ENCODE measurements at regions not wholly inside any gene's neighbourhood (a gene's known extent, or its start where the extent isn't known, plus 50 kb on each side); places are given as distances from the start of the nearest gene placed in this dataset.

DNA sequence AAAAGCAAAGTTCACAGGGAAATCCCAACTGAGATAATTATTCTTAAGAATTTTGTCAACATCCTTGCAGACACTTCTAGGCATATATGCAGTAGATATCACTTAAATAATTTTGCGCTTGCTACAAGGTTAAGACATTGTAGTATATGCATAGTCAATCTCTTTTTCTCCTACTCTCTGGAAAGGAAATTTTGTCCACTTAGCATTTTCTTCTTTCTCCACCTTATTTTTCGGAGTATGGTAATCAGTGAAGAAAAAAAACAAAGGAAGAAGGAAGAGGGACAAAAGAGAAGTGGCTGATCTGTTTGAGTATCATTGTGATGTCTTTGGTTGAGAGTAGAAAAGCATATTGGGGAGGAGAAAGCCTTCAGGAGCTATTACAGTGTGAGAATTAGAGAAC, 104.6 kb downstream of the LACC1 start:
- H3K4me3 ChIP-seq (ENCODE audit: low read length): no peak overlapping the region
- TF ChIP-seq CTCF (IDR thresholded peaks at IDR 0.05): no peak
- H3K36me3 ChIP-seq (ENCODE audit: control insufficient read depth, insufficient read depth, low read length): no peaks in the 10 kb centered on the region
- no peak overlapping the region for H3K27ac ChIP-seq (ENCODE audit: low read length)
- intact Hi-C loops (cut with micrococcal nuclease): no loop called here
- no peaks in the 10 kb centered on the region for H3K4me1 Mint-ChIP-seq
- H3K27ac Mint-ChIP-seq: no peak overlapping the region
- no peak for ATAC-seq
- WGBS (ENCODE audit: insufficient coverage): 83% methylated on average over 1 of the region's 2 CpGs
- no peak for DNase-seq
- H3K4me3 Mint-ChIP-seq: no peak overlapping the region
- H3K27me3 Mint-ChIP-seq (ENCODE audit: low read depth in 2 of 2): no peaks in the 10 kb centered on the region
- H3K9me3 Mint-ChIP-seq: no peaks in the 10 kb centered on the region
- no peaks in the 10 kb centered on the region for H3K4me1 ChIP-seq (ENCODE audit: control insufficient read depth, insufficient read depth, low read length)
- H3K27me3 ChIP-seq (ENCODE audit: control insufficient read depth, insufficient read depth, low read length): no peaks in the 10 kb centered on the region
- H3K9me3 ChIP-seq (ENCODE audit: control insufficient read depth, insufficient read depth, low read length): no peaks in the 10 kb centered on the region
- no peaks in the 10 kb centered on the region for H3K36me3 Mint-ChIP-seq

DNA sequence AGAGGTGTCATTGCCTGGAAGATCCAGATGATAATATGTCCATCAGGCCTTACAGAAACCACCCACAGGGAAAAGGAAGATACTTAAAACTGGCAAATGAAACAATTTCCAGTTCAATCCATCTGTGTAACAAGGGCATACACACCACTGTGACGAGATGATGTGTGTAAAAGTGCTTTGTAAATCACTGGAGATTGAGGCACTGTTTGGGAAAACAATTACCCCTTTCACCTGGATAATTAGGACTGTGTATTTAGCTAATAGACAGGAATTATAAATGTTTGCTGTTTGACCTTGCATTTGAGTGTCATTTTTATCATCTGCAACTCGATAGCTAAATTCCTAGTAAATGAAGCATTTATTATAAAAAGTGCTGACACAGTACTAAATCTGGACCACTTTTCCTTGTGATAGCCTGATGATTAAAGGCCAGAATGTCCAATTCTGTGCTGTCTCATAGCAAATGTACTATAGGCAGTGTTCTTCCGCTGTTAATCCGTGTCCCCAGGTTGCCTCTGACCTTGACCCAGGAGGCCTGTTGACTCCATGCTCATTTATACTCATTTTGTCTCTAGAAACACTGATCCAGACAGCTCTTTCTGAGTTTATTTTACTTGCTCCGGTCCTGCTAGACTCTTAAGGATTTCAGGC, 105.8 kb downstream of the LACC1 start:
- no peak for ATAC-seq
- TF ChIP-seq CTCF (IDR thresholded peaks at IDR 0.05): no peak
- H3K9me3 ChIP-seq (ENCODE audit: control insufficient read depth, insufficient read depth, low read length): no peaks in the 10 kb centered on the region
- no peak overlapping the region for H3K27ac ChIP-seq (ENCODE audit: low read length)
- intact Hi-C loops (cut with micrococcal nuclease): no loop called here
- Mint-ChIP-seq H3K27ac (no peak overlapping the region), H3K9me3 (no peaks in the 10 kb centered on the region), H3K4me1 (no peaks in the 10 kb centered on the region), H3K36me3 (no peaks in the 10 kb centered on the region), H3K4me3 (no peak overlapping the region), H3K27me3 (ENCODE audit: low read depth in 2 of 2) (peaks cover 0 to 3% of the 10 kb centered on the region in 2 donors)
- H3K36me3 ChIP-seq (ENCODE audit: control insufficient read depth, insufficient read depth, low read length): no peaks in the 10 kb centered on the region
- no peak for DNase-seq
- H3K4me1 ChIP-seq (ENCODE audit: control insufficient read depth, insufficient read depth, low read length): no peaks in the 10 kb centered on the region
- WGBS (ENCODE audit: insufficient coverage): 92% methylated on average over 5 of the region's 5 CpGs
- H3K27me3 ChIP-seq (ENCODE audit: control insufficient read depth, insufficient read depth, low read length): no peaks in the 10 kb centered on the region
- H3K4me3 ChIP-seq (ENCODE audit: low read length): no peak overlapping the region

- no peak for ATAC-seq
- peaks cover 0 to 3% of the 10 kb centered on the region in 2 donors for H3K27me3 Mint-ChIP-seq (ENCODE audit: low read depth in 2 of 2)
- Histone ChIP-seq H3K27me3 (ENCODE audit: control insufficient read depth, insufficient read depth, low read length) (no peaks in the 10 kb centered on the region), H3K4me3 (ENCODE audit: low read length) (no peak overlapping the region), H3K27ac (ENCODE audit: low read length) (no peak overlapping the region), H3K4me1 (ENCODE audit: control insufficient read depth, insufficient read depth, low read length) (no peaks in the 10 kb centered on the region), H3K9me3 (ENCODE audit: control insufficient read depth, insufficient read depth, low read length) (no peaks in the 10 kb centered on the region), H3K36me3 (ENCODE audit: control insufficient read depth, insufficient read depth, low read length) (no peaks in the 10 kb centered on the region)
- 89% methylated on average over 3 of the region's 3 CpGs for WGBS (ENCODE audit: insufficient coverage)
- H3K27ac Mint-ChIP-seq: no peak overlapping the region
- no peak for DNase-seq
- no peak overlapping the region for H3K4me3 Mint-ChIP-seq
- H3K9me3 Mint-ChIP-seq: no peaks in the 10 kb centered on the region
- H3K36me3 Mint-ChIP-seq: no peaks in the 10 kb centered on the region
- no peak for TF ChIP-seq CTCF (IDR thresholded peaks at IDR 0.05)
- H3K4me1 Mint-ChIP-seq: no peaks in the 10 kb centered on the region
- intact Hi-C loops (cut with micrococcal nuclease): no loop called here
These were observed 106.8 kb downstream of the LACC1 start for GRCh38 chr13:43986421-43986981.

DNA sequence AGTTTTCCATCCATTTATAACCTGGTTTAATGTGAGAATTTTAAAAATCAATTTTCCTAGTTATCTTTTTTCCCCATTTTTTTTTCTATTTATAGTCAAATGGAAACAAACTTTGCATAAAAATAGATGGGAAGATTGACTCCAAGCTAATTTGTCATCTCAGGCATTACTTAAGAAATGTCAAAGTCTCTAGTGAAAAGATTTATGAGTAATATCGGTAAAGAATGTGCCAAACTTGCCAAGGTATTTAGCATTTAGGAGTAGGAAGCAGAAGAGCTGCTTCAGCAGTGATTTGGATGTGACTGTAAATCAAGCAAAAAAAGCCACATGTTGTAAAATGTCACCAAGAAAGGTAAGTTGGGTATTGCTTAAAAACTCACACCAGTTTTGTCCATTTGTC, 108.6 kb downstream of the LACC1 start:
- DNase-seq (no peak), ATAC-seq (no peak)
- no peaks in the 10 kb centered on the region for H3K9me3 Mint-ChIP-seq
- H3K4me1 Mint-ChIP-seq: no peaks in the 10 kb centered on the region
- Histone ChIP-seq H3K9me3 (ENCODE audit: control insufficient read depth, insufficient read depth, low read length) (no peaks in the 10 kb centered on the region), H3K36me3 (ENCODE audit: control insufficient read depth, insufficient read depth, low read length) (no peaks in the 10 kb centered on the region), H3K4me3 (ENCODE audit: low read length) (no peak overlapping the region), H3K27ac (ENCODE audit: low read length) (no peak overlapping the region), H3K27me3 (ENCODE audit: control insufficient read depth, insufficient read depth, low read length) (no peaks in the 10 kb centered on the region), H3K4me1 (ENCODE audit: control insufficient read depth, insufficient read depth, low read length) (no peaks in the 10 kb centered on the region)
- no peak overlapping the region for H3K4me3 Mint-ChIP-seq
- no peak overlapping the region for H3K27ac Mint-ChIP-seq
- intact Hi-C loops (cut with micrococcal nuclease): no loop called here
- no peaks in the 10 kb centered on the region for H3K36me3 Mint-ChIP-seq
- 80% methylated on average over 1 of the region's 1 CpG for WGBS (ENCODE audit: insufficient coverage)
- no peak for TF ChIP-seq CTCF (IDR thresholded peaks at IDR 0.05)
- peaks cover 3 to 11% of the 10 kb centered on the region in 2 donors for H3K27me3 Mint-ChIP-seq (ENCODE audit: low read depth in 2 of 2)
